ENCODE measurements at regions not wholly inside any gene's neighbourhood (a gene's known extent, or its start where the extent isn't known, plus 50 kb on each side); places are given as distances from the start of the nearest gene placed in this dataset.

GRCh38 chr18:46329736-46330246, 225.6 kb downstream of the HAUS1 start:
- DNase-seq: no peak

GRCh38 chr18:46331316-46331715, 227.1 kb downstream of the HAUS1 start:
- no peak for DNase-seq

- no peak for DNase-seq
Measured at GRCh38 chr18:46332286-46332801, 228.2 kb downstream of the HAUS1 start.

- DNase-seq: no peak
Measured at GRCh38 chr18:46332921-46333341, 228.7 kb downstream of the HAUS1 start.

GRCh38 chr18:46333431-46334135, 229.4 kb downstream of the HAUS1 start:
- DNase-seq: no peak

GRCh38 chr18:46334868-46335281, 230.7 kb downstream of the HAUS1 start:
- DNase-seq: no peak

- DNase-seq: no peak
Measured at GRCh38 chr18:46335534-46336101, 231.4 kb downstream of the HAUS1 start.

- no peak for DNase-seq
Measured at GRCh38 chr18:46336278-46337111, 232.3 kb downstream of the HAUS1 start.

GRCh38 chr18:46337271-46337670, 233.1 kb downstream of the HAUS1 start:
- no peak for DNase-seq

- no peak for DNase-seq
Measured at GRCh38 chr18:46338205-46338604, 234.0 kb downstream of the HAUS1 start.

- DNase-seq: no peak
Measured at GRCh38 chr18:46338766-46339165, 234.6 kb downstream of the HAUS1 start.

- DNase-seq: no peak
Measured at GRCh38 chr18:46340716-46341115, 236.5 kb downstream of the HAUS1 start.

GRCh38 chr18:46341986-46342525, 237.9 kb downstream of the HAUS1 start:
- no peak for DNase-seq

GRCh38 chr18:46343456-46343855, 239.3 kb downstream of the HAUS1 start:
- DNase-seq: no peak

- DNase-seq: peak; percentile 69
Measured at GRCh38 chr18:46343931-46344372, 239.8 kb downstream of the HAUS1 start.

GRCh38 chr18:46344416-46345180, 240.4 kb downstream of the HAUS1 start:
- no peak for DNase-seq

- DNase-seq: no peak
Measured at GRCh38 chr18:46345181-46345465, 240.9 kb downstream of the HAUS1 start.

- no peak for DNase-seq
Measured at GRCh38 chr18:46346213-46346612, 242.0 kb downstream of the HAUS1 start.

- no peak for DNase-seq
Measured at GRCh38 chr18:46346896-46347630, 242.9 kb downstream of the HAUS1 start.

- DNase-seq: no peak
Measured at GRCh38 chr18:46350598-46351159, 246.5 kb downstream of the HAUS1 start.

- no peak for DNase-seq
Measured at GRCh38 chr18:46352520-46353250, 248.5 kb downstream of the HAUS1 start.
